ENCODE measurements at regions not wholly inside any gene's neighbourhood (a gene's known extent, or its start where the extent isn't known, plus 50 kb on each side); places are given as distances from the start of the nearest gene placed in this dataset.

- no peak for DNase-seq (ENCODE audit: low read depth in 2 of 3, low spot score in 2 of 3)
These were observed 233.4 kb upstream of the HABP2 start for GRCh38 chr10:113319479-113319878.

GRCh38 chr10:113320211-113320610 lies 232.6 kb upstream of the HABP2 start:
- no peak for DNase-seq (ENCODE audit: low read depth in 2 of 3, low spot score in 2 of 3)

- DNase-seq (ENCODE audit: low read depth in 2 of 3, low spot score in 2 of 3): no peak
These were observed 231.9 kb upstream of the HABP2 start for GRCh38 chr10:113320987-113321386.

GRCh38 chr10:113322843-113323242 lies 230.0 kb upstream of the HABP2 start:
- DNase-seq (ENCODE audit: low read depth in 2 of 3, low spot score in 2 of 3): peak in 2 of 3 donors; percentile 47 to 93

- DNase-seq (ENCODE audit: low read depth in 2 of 3, low spot score in 2 of 3): no peak
These were observed 228.9 kb upstream of the HABP2 start for GRCh38 chr10:113323985-113324384.

- peak in 2 of 3 donors; percentile 73 to 82 for DNase-seq (ENCODE audit: low read depth in 2 of 3, low spot score in 2 of 3)
These were observed 226.4 kb upstream of the HABP2 start for GRCh38 chr10:113326160-113327111.

GRCh38 chr10:113329121-113329596 lies 223.7 kb upstream of the HABP2 start:
- DNase-seq (ENCODE audit: low read depth in 2 of 3, low spot score in 2 of 3): no peak

- no peak for DNase-seq (ENCODE audit: low read depth in 2 of 3, low spot score in 2 of 3)
These were observed 220.9 kb upstream of the HABP2 start for GRCh38 chr10:113331961-113332360.

- DNase-seq (ENCODE audit: low read depth in 2 of 3, low spot score in 2 of 3): no peak
These were observed 219.5 kb upstream of the HABP2 start for GRCh38 chr10:113333313-113333712.

- no peak for DNase-seq (ENCODE audit: low read depth in 2 of 3, low spot score in 2 of 3)
These were observed 217.3 kb upstream of the HABP2 start for GRCh38 chr10:113335592-113335991.

GRCh38 chr10:113336549-113337130 lies 216.2 kb upstream of the HABP2 start:
- no peak for DNase-seq (ENCODE audit: low read depth in 2 of 3, low spot score in 2 of 3)

GRCh38 chr10:113337142-113337541 lies 215.7 kb upstream of the HABP2 start:
- DNase-seq (ENCODE audit: low read depth in 2 of 3, low spot score in 2 of 3): no peak

GRCh38 chr10:113339121-113339520 lies 213.7 kb upstream of the HABP2 start:
- no peak for DNase-seq (ENCODE audit: low read depth in 2 of 3, low spot score in 2 of 3)

- no peak for DNase-seq (ENCODE audit: low read depth in 2 of 3, low spot score in 2 of 3)
These were observed 212.6 kb upstream of the HABP2 start for GRCh38 chr10:113340282-113340681.

- no peak for DNase-seq (ENCODE audit: low read depth in 2 of 3, low spot score in 2 of 3)
These were observed 211.7 kb upstream of the HABP2 start for GRCh38 chr10:113341138-113341537.

- no peak for DNase-seq (ENCODE audit: low read depth in 2 of 3, low spot score in 2 of 3)
These were observed 206.8 kb upstream of the HABP2 start for GRCh38 chr10:113345826-113346624.

- no peak for DNase-seq (ENCODE audit: low read depth in 2 of 3, low spot score in 2 of 3)
These were observed 205.3 kb upstream of the HABP2 start for GRCh38 chr10:113347508-113347907.

- no peak for DNase-seq (ENCODE audit: low read depth in 2 of 3, low spot score in 2 of 3)
These were observed 204.2 kb upstream of the HABP2 start for GRCh38 chr10:113348694-113349093.

GRCh38 chr10:113350311-113351040 lies 202.4 kb upstream of the HABP2 start:
- DNase-seq (ENCODE audit: low read depth in 2 of 3, low spot score in 2 of 3): no peak

- DNase-seq (ENCODE audit: low read depth in 2 of 3, low spot score in 2 of 3): no peak
These were observed 198.1 kb upstream of the HABP2 start for GRCh38 chr10:113354711-113355110.
